K562 (cell line): ENCODE measurements at regions not wholly inside any gene's neighbourhood (a gene's known extent, or its start where the extent isn't known, plus 50 kb on each side); places are given as distances from the start of the nearest gene placed in this dataset.

Experiments
- ATAC-seq: fragments of 200-7000 bp; cut with Tn5 transposase; 3 replicates; pipeline ENCODE4 v1.9.1; 2020; ENCODE audit warnings: moderate library complexity
- BruUV-seq: library from RNA; stranded (reverse); fragments of 400-500 nt; replicated peaks from 2 replicates; lab custom pipeline; 2021; lab: Mats Ljungman, UMichigan
- CTCF ChIA-PET: fragments of 300-600 bp; formaldehyde crosslinking; extraction: SDS; loops from one replicate; lab custom pipeline; 2021; ENCODE audit warnings: low intra/inter-chr PET ratio; lab: Yijun Ruan, JAX
- POLR2A ChIA-PET: fragments of 300-600, 350-650 bp; sonication (Branson Sonifier 250); formaldehyde crosslinking; extraction: SDS; loops from one replicate; lab custom pipeline; 2021; ENCODE audit warnings: antibody characterized with exemption, inconsistent platforms; lab: Yijun Ruan, JAX
- DNase-seq, 4 experiments: peaks; one replicate each; pipeline versions ENCODE4 v3.0.0 to v3.0.0-alpha.2; 2011 to 2018; ENCODE audit warnings: low spot score in 3 of 4, mixed read lengths in 3 of 4; ENCODE audit errors: extremely low read depth in 1 of 4
- FAIRE-seq: peaks from 2 replicates; lab custom pipeline; 2011; peaks lifted over from hg19 to GRCh38; lab: Jason Lieb, UNC
- H2AFZ ChIP-seq: 2 replicates; pipeline ENCODE4 v1.6.0; 2011; ENCODE audit warnings: low read depth, low read length, control low read depth, inconsistent platforms
- H3K27ac ChIP-seq: fragments of 200-600 bp; 3 replicates; pipeline ENCODE4 v1.8.0; 2011; ENCODE audit warnings: low read depth, mild to moderate bottlenecking, control low read depth, inconsistent platforms, low read length, moderate library complexity, mixed read lengths; ENCODE audit errors: extremely low read depth
- H3K27me3 ChIP-seq, 2 experiments: fragments of 300-600 bp in 1 of 2; 2 replicates in 1 of 2; 3 replicates in 1 of 2; pipeline versions ENCODE4 v1.6.0 to v1.8.0; 2011; ENCODE audit warnings: inconsistent platforms in 2 of 2, low read length in 2 of 2, mild to moderate bottlenecking in 1 of 2, mixed read lengths in 1 of 2, moderate library complexity in 1 of 2; ENCODE audit not compliant: control insufficient read depth in 2 of 2, insufficient read depth in 2 of 2
- H3K36me3 ChIP-seq: fragments of 300-600 bp; 3 replicates; pipeline ENCODE4 v1.8.0; 2011; ENCODE audit warnings: mild to moderate bottlenecking, low read length, inconsistent platforms; ENCODE audit not compliant: control insufficient read depth, insufficient read depth
- H3K4me1 ChIP-seq, 2 experiments: fragments of 200-600 bp in 1 of 2; replicated peaks in 1 of 2; 2 replicates in 1 of 2; 3 replicates in 1 of 2; pipeline versions ENCODE4 v1.5.1 to v1.8.0; 2011; ENCODE audit warnings: inconsistent platforms in 2 of 2, low read length in 2 of 2, mild to moderate bottlenecking in 1 of 2, mixed read lengths in 1 of 2, moderate library complexity in 1 of 2; ENCODE audit not compliant: control insufficient read depth in 2 of 2, insufficient read depth in 2 of 2
- H3K4me2 ChIP-seq: 2 replicates; pipeline ENCODE4 v1.6.1; 2011; ENCODE audit warnings: low read length, control low read depth, inconsistent platforms, mixed read lengths; ENCODE audit not compliant: insufficient read depth
- H3K4me3 ChIP-seq: fragments of 200-600 bp; sonication (generic), shearing (Covaris generic); 2 replicates; pipeline ENCODE4 v1.5.1; 2016; ENCODE audit warnings: control low read depth, inconsistent platforms
- H3K79me2 ChIP-seq: fragments of 200-600 bp; 3 replicates; pipeline ENCODE4 v1.8.0; 2011; ENCODE audit warnings: low read length, inconsistent platforms; ENCODE audit not compliant: control insufficient read depth, insufficient read depth
- H3K9ac ChIP-seq, 2 experiments: 2 replicates each; pipeline versions ENCODE4 v1.6.0 to v1.6.1; 2011; ENCODE audit warnings: low read depth in 2 of 2, low read length in 2 of 2, control low read depth in 1 of 2, inconsistent platforms in 1 of 2, mild to moderate bottlenecking in 1 of 2, mixed read lengths in 1 of 2; ENCODE audit not compliant: insufficient read depth in 1 of 2
- H3K9me1 ChIP-seq: one replicate; pipeline ENCODE4 v1.6.0; 2011; ENCODE audit warnings: inconsistent platforms, mild to moderate bottlenecking, low read length, moderate library complexity; ENCODE audit not compliant: control insufficient read depth, insufficient read depth
- H3K9me3 ChIP-seq: replicated peaks from 2 replicates; pipeline ENCODE4 v1.5.1; 2011; ENCODE audit warnings: low read depth, low read length, inconsistent platforms; ENCODE audit not compliant: control insufficient read depth, insufficient read depth
- H4K20me1 ChIP-seq: replicated peaks from 2 replicates; pipeline ENCODE4 v1.6.1; 2011; ENCODE audit warnings: low read length, inconsistent platforms, mixed read lengths; ENCODE audit not compliant: control insufficient read depth, insufficient read depth
- CREB1 ChIP-seq, 2 experiments: sonication (generic) in 1 of 2; formaldehyde crosslinking in 1 of 2; IDR thresholded peaks; 2 replicates each; pipeline versions ENCODE4 v1.6.1 to v1.8.0; 2012 to 2022; ENCODE audit warnings: inconsistent platforms in 1 of 2, mild to moderate bottlenecking in 1 of 2, missing genetic modification reagents in 1 of 2, moderate library complexity in 1 of 2
- CREM ChIP-seq: IDR thresholded peaks from 2 replicates; pipeline ENCODE4 v1.6.1; 2014; ENCODE audit warnings: antibody characterized with exemption, low read depth
- FUS ChIP-seq: fragments of 200-400 bp; formaldehyde crosslinking; optimal IDR thresholded peaks from 2 replicates; pipeline ENCODE3; 2017; ENCODE audit warnings: low read depth, low read length
- MITF ChIP-seq: IDR thresholded peaks from 2 replicates; pipeline ENCODE4 v1.6.1; 2014; ENCODE audit warnings: antibody characterized with exemption
- NFXL1 ChIP-seq: fragments of 450-650 bp; formaldehyde crosslinking; IDR thresholded peaks from 2 replicates; pipeline ENCODE4 v1.4.0; 2021; ENCODE audit warnings: mild to moderate bottlenecking
- NONO ChIP-seq, 2 experiments: fragments of 200-400 bp in 1 of 2; fragments of 450-650 bp in 1 of 2; formaldehyde crosslinking in 1 of 2; IDR thresholded peaks; 2 replicates each; pipeline ENCODE4 v1.6.1; 2017; ENCODE audit warnings: low read depth in 2 of 2, mild to moderate bottlenecking in 2 of 2, moderate library complexity in 2 of 2, low read length in 1 of 2
- NRF1 ChIP-seq, 2 experiments: fragments of 450-650 bp; IDR thresholded peaks in 1 of 2; conservative IDR thresholded peaks in 1 of 2; 2 replicates each; pipeline ENCODE4 v1.6.1; 2014; ENCODE audit warnings: mild to moderate bottlenecking in 2 of 2
- REST ChIP-seq, 2 experiments: fragments of 450-650 bp; formaldehyde crosslinking in 1 of 2; IDR thresholded peaks; 2 replicates each; pipeline versions ENCODE4 v1.4.0 to v1.6.1; 2014 to 2020; ENCODE audit warnings: mild to moderate bottlenecking in 2 of 2, borderline replicate concordance in 1 of 2, low read depth in 1 of 2
- ZNF778 ChIP-seq: fragments of 450-650 bp; formaldehyde crosslinking; IDR thresholded peaks from 2 replicates; pipeline ENCODE4 v1.4.0; 2020; ENCODE audit warnings: mild to moderate bottlenecking, moderate library complexity
- WGBS: fragments of 100-300 bp; shearing (Covaris generic); methylation state at CpG from one replicate; pipeline ENCODE4 v1.1.6; 2016; ENCODE audit warnings: low coverage, mixed read lengths; ENCODE audit not compliant: insufficient coverage; ENCODE audit errors: missing lambda C conversion rate; 5-methylcytosine and 5-hydroxymethylcytosine counted together
- in situ Hi-C: fragments of 300-500 bp; cut with MboI; formaldehyde crosslinking; loops from 4 replicates; pipeline ENCODE4 v1.15.0; 2018; ENCODE audit warnings: inconsistent platforms, mixed read lengths
- intact Hi-C: fragments of 100-400 bp; cut with micrococcal nuclease; formaldehyde crosslinking; loops from 2 replicates; pipeline ENCODE4 v1.14.2; 2022

GRCh38 chr13:50708461-50708860, 135.0 kb downstream of the DLEU7 start:
- H3K9me3 ChIP-seq = no peaks in the 10 kb centered on the region
- ChIA-PET CTCF (no interaction called here), POLR2A (interaction anchor here (0.7 kb wide), 1 partner anchor 627 kb away, joined by 3 read pairs; no protein-coding TSS in a partner anchor)
- no peak overlapping the region for H3K4me2 ChIP-seq
- H3K4me1 ChIP-seq = no peaks in the 10 kb centered on the region
- H3K4me3 ChIP-seq = no peak overlapping the region
- BruUV-seq = no TSS peak
- ATAC-seq (no peak), FAIRE-seq (no peak), DNase-seq (no peak)
- H2AFZ ChIP-seq = no peak overlapping the region
- no peak overlapping the region for H3K9ac ChIP-seq
- H3K9me1 ChIP-seq = no peaks in the 10 kb centered on the region
- H3K79me2 ChIP-seq = no peaks in the 10 kb centered on the region
- H3K27ac ChIP-seq = no peak overlapping the region
- intact Hi-C loops (no loop called here), in situ Hi-C loops (no loop called here)
- H3K36me3 ChIP-seq = no peaks in the 10 kb centered on the region
- WGBS = 16% methylated on average over 3 of the region's 3 CpGs
- H4K20me1 ChIP-seq = no peaks in the 10 kb centered on the region
- no peaks in the 10 kb centered on the region for H3K27me3 ChIP-seq
- TF ChIP-seq NONO (IDR thresholded peaks at IDR 0.05; ENCODE audit: low read depth in 2 of 2, low read length in 1 of 2) = no peak
- TF ChIP-seq CREB1 (IDR thresholded peaks at IDR 0.05) = no peak
- TF ChIP-seq CREB1 (CRISPR knock-in tag; IDR thresholded peaks at IDR 0.05) = no peak
- TF ChIP-seq ZNF778 (CRISPR knock-in tag) = no peak
- TF ChIP-seq CREM = no peak
- no peak for TF ChIP-seq NFXL1 (CRISPR knock-in tag)
- no peak for TF ChIP-seq REST (IDR thresholded peaks at IDR 0.05; ENCODE audit: borderline replicate concordance)
- no peak for TF ChIP-seq REST (CRISPR knock-in tag; IDR thresholded peaks at IDR 0.05; ENCODE audit: low read depth)
- TF ChIP-seq NRF1 (conservative IDR thresholded peaks at IDR 0.05 in 1 of 2, IDR thresholded peaks at IDR 0.05 in 1 of 2) = no peak
- TF ChIP-seq FUS = no peak
- no peak for TF ChIP-seq MITF
